Panc1 (cell line): ENCODE measurements at regions not wholly inside any gene's neighbourhood (a gene's known extent, or its start where the extent isn't known, plus 50 kb on each side); places are given as distances from the start of the nearest gene placed in this dataset.

ENCODE experiments used
- ATAC-seq: fragments of 200-7000 bp; cut with Tn5 transposase; 2 replicates; pipeline ENCODE4 v1.9.1; 2020; ENCODE audit warnings: mild to moderate bottlenecking, moderate library complexity
- BruUV-seq: library from RNA; stranded (reverse); fragments of 400-500 nt; replicated peaks from 2 replicates; lab custom pipeline; 2021; lab: Mats Ljungman, UMichigan
- CTCF ChIA-PET: fragments of 300-600 bp; sonication (Branson Sonifier 250); formaldehyde crosslinking; loops from one replicate; lab custom pipeline; 2022; ENCODE audit warnings: antibody characterized with exemption; lab: Charles Lee
- POLR2A ChIA-PET: fragments of 300-600 bp; sonication (Branson Sonifier 250); formaldehyde crosslinking; loops from one replicate; lab custom pipeline; 2022; ENCODE audit warnings: antibody characterized with exemption; lab: Charles Lee
- DNase-seq: peaks from one replicate; pipeline ENCODE4 v3.0.0-alpha.2; 2010; ENCODE audit warnings: low read depth, low spot score
- H3K27ac ChIP-seq: 2 replicates; pipeline ENCODE4 v1.5.1; 2011; ENCODE audit warnings: mild to moderate bottlenecking, low read length, inconsistent platforms
- H3K27me3 ChIP-seq: fragments of 200-500 bp; sonication (Bioruptor generic); 2 replicates; pipeline ENCODE4 v1.6.0; 2014; ENCODE audit warnings: low read length, inconsistent platforms; ENCODE audit not compliant: control insufficient read depth, insufficient read depth
- H3K36me3 ChIP-seq: fragments of 200-500 bp; sonication (Bioruptor generic); 2 replicates; pipeline ENCODE4 v1.5.1; 2014; ENCODE audit warnings: inconsistent platforms, mild to moderate bottlenecking, low read length, moderate library complexity; ENCODE audit not compliant: control insufficient read depth, insufficient read depth
- H3K4me1 ChIP-seq: 2 replicates; pipeline ENCODE4 v1.5.1; 2011; ENCODE audit warnings: inconsistent platforms, mild to moderate bottlenecking, low read length, moderate library complexity; ENCODE audit not compliant: control insufficient read depth, insufficient read depth
- H3K4me3 ChIP-seq, 2 experiments: 2 replicates each; pipeline ENCODE4 v1.5.1; 2011 to 2012; ENCODE audit warnings: low read depth in 2 of 2, low read length in 2 of 2, mild to moderate bottlenecking in 2 of 2, inconsistent platforms in 1 of 2, moderate library complexity in 1 of 2
- H3K9me3 ChIP-seq: fragments of 200-500 bp; sonication (Bioruptor generic); 2 replicates; pipeline ENCODE4 v1.5.1; 2014; ENCODE audit warnings: low read depth, mild to moderate bottlenecking, inconsistent platforms, low read length, moderate library complexity; ENCODE audit not compliant: control insufficient read depth, insufficient read depth
- CTCF ChIP-seq: fragments of 450-650 bp; IDR thresholded peaks from 2 replicates; pipeline ENCODE4 v1.5.1; 2017; ENCODE audit warnings: mild to moderate bottlenecking
- POLR2AphosphoS5 ChIP-seq: IDR thresholded peaks from 2 replicates; pipeline ENCODE4 v1.6.1; 2012; ENCODE audit warnings: mild to moderate bottlenecking, low read depth, low read length, moderate library complexity
- REST ChIP-seq, 2 experiments: IDR thresholded peaks; 2 replicates each; pipeline ENCODE4 v1.6.1; 2011 to 2012; ENCODE audit warnings: low read depth in 2 of 2, control low read depth in 1 of 2, low read length in 1 of 2, mild to moderate bottlenecking in 1 of 2, moderate library complexity in 1 of 2; ENCODE audit not compliant: insufficient read depth in 1 of 2
- SIN3A ChIP-seq: IDR thresholded peaks from 2 replicates; pipeline ENCODE4 v1.6.1; 2012; ENCODE audit warnings: low read depth, mild to moderate bottlenecking, low read length, moderate library complexity, borderline replicate concordance; ENCODE audit not compliant: insufficient read depth
- TCF7L2 ChIP-seq: IDR thresholded peaks from 2 replicates; pipeline ENCODE4 v1.6.1; 2011; ENCODE audit warnings: mild to moderate bottlenecking, low read depth, low read length, inconsistent platforms
- in situ Hi-C: cut with HindIII; loops from 2 replicates; pipeline ENCODE4 v1.10.0; 2016; ENCODE audit warnings: low sequenced_read_pairs, low pct_unique_long_range_greater_than_20kb
- intact Hi-C: fragments of 100-400 bp; cut with micrococcal nuclease; formaldehyde crosslinking; loops from one replicate; pipeline ENCODE4 v1.10.0; 2022; ENCODE audit not compliant: unreplicated experiment

GRCh38 chr2:8111193-8111592, 570.7 kb upstream of the ID2 start:
- no peaks in the 10 kb centered on the region for H3K4me1 ChIP-seq
- DNase-seq = no peak
- in situ Hi-C loops = no loop called here
- H3K27ac ChIP-seq = no peak overlapping the region
- peaks cover 2% of the 10 kb centered on the region; the same call in 1 of the 2 replicates for H3K27me3 ChIP-seq
- TF ChIP-seq CTCF = no peak
- TF ChIP-seq TCF7L2 = no peak
- TF ChIP-seq SIN3A = no peak
- no peak for TF ChIP-seq POLR2AphosphoS5
- TF ChIP-seq REST (IDR thresholded peaks at IDR 0.05; ENCODE audit: insufficient read depth in 1 of 2, low read depth in 2 of 2, low read length in 1 of 2) = no peak
- no peak for ATAC-seq
- BruUV-seq = no TSS peak
- POLR2A ChIA-PET = no interaction called here
- no peaks in the 10 kb centered on the region for H3K36me3 ChIP-seq
- H3K4me3 ChIP-seq = no peak overlapping the region
- CTCF ChIA-PET = no interaction called here
- H3K9me3 ChIP-seq = no peaks in the 10 kb centered on the region
- intact Hi-C loops = no loop called here

DNA sequence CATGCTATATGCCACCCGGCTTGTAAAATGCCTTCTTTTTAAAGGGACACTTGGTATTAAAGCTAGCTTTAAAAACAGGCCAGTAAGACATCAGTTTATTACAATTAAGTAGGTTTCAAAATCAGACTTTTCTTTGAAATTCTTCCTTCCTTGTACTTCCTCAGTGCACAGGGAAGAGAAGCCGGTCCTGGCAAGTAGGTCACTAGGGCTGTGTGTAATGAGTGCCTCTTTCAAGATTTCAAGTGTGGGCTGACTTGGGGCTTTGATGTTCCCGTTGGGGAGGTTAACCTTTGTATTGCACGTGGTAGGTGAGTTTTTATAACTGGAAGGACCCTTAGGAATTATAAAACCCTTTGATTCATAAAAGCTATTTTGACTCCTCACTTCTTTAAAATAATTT, 566.4 kb upstream of the ID2 start:
- CTCF ChIA-PET = no interaction called here
- DNase-seq (no peak), ATAC-seq (no peak)

GRCh38 chr2:8115966-8116365, 565.9 kb upstream of the ID2 start:
- Histone ChIP-seq H3K27me3 (no peaks in the 10 kb centered on the region), H3K9me3 (no peaks in the 10 kb centered on the region), H3K27ac (no peak overlapping the region), H3K36me3 (no peaks in the 10 kb centered on the region), H3K4me3 (no peak overlapping the region), H3K4me1 (no peaks in the 10 kb centered on the region)
- DNase-seq = no peak
- TF ChIP-seq REST (IDR thresholded peaks at IDR 0.05; ENCODE audit: insufficient read depth in 1 of 2, low read depth in 2 of 2, low read length in 1 of 2) (no peak), POLR2AphosphoS5 (no peak), TCF7L2 (no peak), CTCF (no peak), SIN3A (no peak)
- in situ Hi-C loops (no loop called here), intact Hi-C loops (no loop called here)
- ChIA-PET CTCF (no interaction called here), POLR2A (no interaction called here)
- BruUV-seq = no TSS peak
- no peak for ATAC-seq

More for the DNA sequence above, 566.4 kb upstream of the ID2 start:
- TF ChIP-seq POLR2AphosphoS5 (no peak), TCF7L2 (no peak), SIN3A (no peak)
- no peaks in the 10 kb centered on the region for H3K9me3 ChIP-seq
- H3K27ac ChIP-seq = no peak overlapping the region
- intact Hi-C loops (no loop called here), in situ Hi-C loops (no loop called here)
- H3K36me3 ChIP-seq = no peaks in the 10 kb centered on the region
- no TSS peak for BruUV-seq
- H3K4me3 ChIP-seq = no peak overlapping the region
- H3K27me3 ChIP-seq = no peaks in the 10 kb centered on the region
- POLR2A ChIA-PET = no interaction called here
- no peaks in the 10 kb centered on the region for H3K4me1 ChIP-seq
